ENCODE measurements at regions not wholly inside any gene's neighbourhood (a gene's known extent, or its start where the extent isn't known, plus 50 kb on each side); places are given as distances from the start of the nearest gene placed in this dataset.
"Not testable (repeated sequence)": the region's sequence is repeated elsewhere in the genome, so short reads cannot be mapped to it uniquely, and the experiment has no call there.

- H3K79me2 ChIP-seq (ENCODE audit: low read length): no peaks in the 10 kb centered on the region
- H3K4me2 ChIP-seq (ENCODE audit: low read length): no peak overlapping the region
- peaks cover 8% of the 10 kb centered on the region; the same call in 1 of the 2 replicates for H3K9me3 ChIP-seq (ENCODE audit: insufficient read depth, low read length)
- 0 out of 2 replicates have a peak, but pooled peaks cover 4% of the 10 kb centered on the region for H3K4me1 ChIP-seq (ENCODE audit: low read length)
- TF ChIP-seq CTCF (IDR thresholded peaks at IDR 0.05; ENCODE audit: low read depth, low read length): no peak
- TF ChIP-seq EZH2phosphoT487 (IDR thresholded peaks at IDR 0.05; ENCODE audit: low read depth): no peak
- no peaks in the 10 kb centered on the region for H3K36me3 ChIP-seq (replicated peaks; ENCODE audit: low read depth, low read length)
- H4K20me1 ChIP-seq (ENCODE audit: insufficient read depth, low read length): no peaks in the 10 kb centered on the region
- H2AFZ ChIP-seq (ENCODE audit: low read depth, low read length): no peak overlapping the region
- H3K27ac ChIP-seq (ENCODE audit: low read length): no peak overlapping the region
- H3K4me3 ChIP-seq (ENCODE audit: low read length): no peak overlapping the region
- H3K9ac ChIP-seq (ENCODE audit: low read length): no peak overlapping the region
- no peaks in the 10 kb centered on the region for H3K27me3 ChIP-seq (ENCODE audit: low read depth, low read length)
Observed at GRCh38 chr1:168408539-168408865, 127.8 kb downstream of the TBX19 start.

- no peak overlapping the region for H2AFZ ChIP-seq (ENCODE audit: low read depth, low read length)
- peaks cover 8% of the 10 kb centered on the region; the same call in 1 of the 2 replicates for H3K9me3 ChIP-seq (ENCODE audit: insufficient read depth, low read length)
- no peak overlapping the region for H3K27ac ChIP-seq (ENCODE audit: low read length)
- H3K79me2 ChIP-seq (ENCODE audit: low read length): no peaks in the 10 kb centered on the region
- 0 out of 2 replicates have a peak, but pooled peaks cover 4% of the 10 kb centered on the region for H3K4me1 ChIP-seq (ENCODE audit: low read length)
- no peaks in the 10 kb centered on the region for H4K20me1 ChIP-seq (ENCODE audit: insufficient read depth, low read length)
- no peaks in the 10 kb centered on the region for H3K27me3 ChIP-seq (ENCODE audit: low read depth, low read length)
- no peak overlapping the region for H3K4me3 ChIP-seq (ENCODE audit: low read length)
- H3K9ac ChIP-seq (ENCODE audit: low read length): no peak overlapping the region
- H3K4me2 ChIP-seq (ENCODE audit: low read length): peak overlapping the region; percentile 7; the same call in 1 of the 2 replicates
- TF ChIP-seq EZH2phosphoT487 (IDR thresholded peaks at IDR 0.05; ENCODE audit: low read depth) (no peak), CTCF (IDR thresholded peaks at IDR 0.05; ENCODE audit: low read depth, low read length) (no peak)
- H3K36me3 ChIP-seq (replicated peaks; ENCODE audit: low read depth, low read length): no peaks in the 10 kb centered on the region
Observed at GRCh38 chr1:168407832-168408538, 127.3 kb downstream of the TBX19 start.

- Histone ChIP-seq H3K79me2 (ENCODE audit: low read length) (no peaks in the 10 kb centered on the region), H3K36me3 (replicated peaks; ENCODE audit: low read depth, low read length) (no peaks in the 10 kb centered on the region), H3K4me2 (ENCODE audit: low read length) (no peak overlapping the region), H3K27me3 (ENCODE audit: low read depth, low read length) (0 out of 2 replicates have a peak, but pooled peaks cover 2% of the 10 kb centered on the region), H4K20me1 (ENCODE audit: insufficient read depth, low read length) (no peaks in the 10 kb centered on the region), H3K9me3 (ENCODE audit: insufficient read depth, low read length) (peaks cover 8% of the 10 kb centered on the region; the same call in 1 of the 2 replicates), H3K9ac (ENCODE audit: low read length) (no peak overlapping the region), H3K27ac (ENCODE audit: low read length) (no peak overlapping the region), H2AFZ (ENCODE audit: low read depth, low read length) (no peak overlapping the region), H3K4me3 (ENCODE audit: low read length) (no peak overlapping the region), H3K4me1 (ENCODE audit: low read length) (0 out of 2 replicates have a peak, but pooled peaks cover 4% of the 10 kb centered on the region)
- no peak for TF ChIP-seq EZH2phosphoT487 (IDR thresholded peaks at IDR 0.05; ENCODE audit: low read depth)
- TF ChIP-seq CTCF (IDR thresholded peaks at IDR 0.05; ENCODE audit: low read depth, low read length): no peak
Observed at GRCh38 chr1:168405906-168406549, 125.4 kb downstream of the TBX19 start.

- H4K20me1 ChIP-seq (ENCODE audit: insufficient read depth, low read length): no peaks in the 10 kb centered on the region
- no peak overlapping the region for H3K4me2 ChIP-seq (ENCODE audit: low read length)
- H3K27me3 ChIP-seq (ENCODE audit: low read depth, low read length): peaks cover 15% of the 10 kb centered on the region; the same call in 1 of the 2 replicates
- H3K4me3 ChIP-seq (ENCODE audit: low read length): no peak overlapping the region
- TF ChIP-seq EZH2phosphoT487 (IDR thresholded peaks at IDR 0.05; ENCODE audit: low read depth) (no peak), CTCF (IDR thresholded peaks at IDR 0.05; ENCODE audit: low read depth, low read length) (no peak)
- no peak overlapping the region for H3K27ac ChIP-seq (ENCODE audit: low read length)
- no peak overlapping the region for H2AFZ ChIP-seq (ENCODE audit: low read depth, low read length)
- H3K9ac ChIP-seq (ENCODE audit: low read length): no peak overlapping the region
- H3K9me3 ChIP-seq (ENCODE audit: insufficient read depth, low read length): peaks cover 8% of the 10 kb centered on the region; the same call in 1 of the 2 replicates
- no peaks in the 10 kb centered on the region for H3K36me3 ChIP-seq (replicated peaks; ENCODE audit: low read depth, low read length)
- no peaks in the 10 kb centered on the region for H3K79me2 ChIP-seq (ENCODE audit: low read length)
- 0 out of 2 replicates have a peak, but pooled peaks cover 2% of the 10 kb centered on the region for H3K4me1 ChIP-seq (ENCODE audit: low read length)
Observed at GRCh38 chr1:168403140-168403539, 122.5 kb downstream of the TBX19 start.

GRCh38 chr1:168402466-168402865 is 121.8 kb downstream of the TBX19 start:
- not testable (repeated sequence) for H3K9me3 ChIP-seq (ENCODE audit: insufficient read depth, low read length); H3K36me3 ChIP-seq (replicated peaks; ENCODE audit: low read depth, low read length); H3K9ac ChIP-seq (ENCODE audit: low read length); H3K4me2 ChIP-seq (ENCODE audit: low read length); H4K20me1 ChIP-seq (ENCODE audit: insufficient read depth, low read length); H3K4me1 ChIP-seq (ENCODE audit: low read length); H3K79me2 ChIP-seq (ENCODE audit: low read length); H3K4me3 ChIP-seq (ENCODE audit: low read length); H2AFZ ChIP-seq (ENCODE audit: low read depth, low read length); H3K27ac ChIP-seq (ENCODE audit: low read length)
- H3K27me3 ChIP-seq (ENCODE audit: low read depth, low read length): peaks cover 18% of the 10 kb centered on the region; the same call in 1 of the 2 replicates
